VCaP (cell line): ENCODE measurements at regions not wholly inside any gene's neighbourhood (a gene's known extent, or its start where the extent isn't known, plus 50 kb on each side); places are given as distances from the start of the nearest gene placed in this dataset.

ENCODE experiments used
- H3K27ac ChIP-seq: fragments of 450-650 bp; 2 replicates; pipeline ENCODE4 v1.5.1; 2017
- CTCF ChIP-seq: fragments of 450-650 bp; conservative IDR thresholded peaks from 2 replicates; pipeline ENCODE4 v1.5.1; 2017; ENCODE audit warnings: mild to moderate bottlenecking, moderate library complexity

- no peak overlapping the region for H3K27ac ChIP-seq
- no peak for TF ChIP-seq CTCF
Measured at GRCh38 chr9:134971696-134972095, 54.0 kb upstream of the FCN1 start.

GRCh38 chr9:134972140-134972539 lies 54.4 kb upstream of the FCN1 start:
- no peak overlapping the region for H3K27ac ChIP-seq
- no peak for TF ChIP-seq CTCF

GRCh38 chr9:134975253-134975652 lies 57.5 kb upstream of the FCN1 start:
- no peak overlapping the region for H3K27ac ChIP-seq

GRCh38 chr9:134976403-134976802 lies 58.7 kb upstream of the FCN1 start:
- no peak overlapping the region for H3K27ac ChIP-seq
- no peak for TF ChIP-seq CTCF

More at GRCh38 chr9:134975253-134975652, 57.5 kb upstream of the FCN1 start:
- TF ChIP-seq CTCF: no peak

- H3K27ac ChIP-seq: no peak overlapping the region
- TF ChIP-seq CTCF: no peak
Measured at GRCh38 chr9:134978272-134978671, 60.6 kb upstream of the FCN1 start.

GRCh38 chr9:134980516-134980915 lies 62.8 kb upstream of the FCN1 start:
- TF ChIP-seq CTCF: no peak
- H3K27ac ChIP-seq: peak overlapping the region; percentile 38

GRCh38 chr9:134980991-134981390 lies 63.3 kb upstream of the FCN1 start:
- peak overlapping the region; percentile 38 for H3K27ac ChIP-seq
- TF ChIP-seq CTCF: no peak

GRCh38 chr9:134981829-134982228 lies 64.1 kb upstream of the FCN1 start:
- no peak overlapping the region for H3K27ac ChIP-seq
- TF ChIP-seq CTCF: no peak
